GM12878 (cell line): ENCODE measurements at regions not wholly inside any gene's neighbourhood (a gene's known extent, or its start where the extent isn't known, plus 50 kb on each side); places are given as distances from the start of the nearest gene placed in this dataset.

Experiments used
- ATAC-seq: fragments of 200-7000 bp; cut with Tn5 transposase; 3 replicates; pipeline ENCODE4 v1.9.1; 2020; ENCODE audit warnings: mild to moderate bottlenecking, moderate library complexity
- BruUV-seq: library from RNA; stranded (reverse); fragments of 400-500 nt; replicated peaks from 2 replicates; lab custom pipeline; 2021; lab: Mats Ljungman, UMichigan
- CTCF ChIA-PET: fragments of 300-600 bp; sonication (Branson Sonifier 250); formaldehyde crosslinking; extraction: SDS; loops from one replicate; lab custom pipeline; 2021; ENCODE audit warnings: inconsistent platforms; lab: Yijun Ruan, JAX
- POLR2A ChIA-PET: fragments of 350-600 bp; formaldehyde crosslinking; extraction: SDS; loops from one replicate; lab custom pipeline; 2021; ENCODE audit warnings: inconsistent platforms; lab: Charles Lee
- RAD21 ChIA-PET: fragments of 300-600 bp; sonication (Branson Sonifier 250); formaldehyde crosslinking; loops from one replicate; lab custom pipeline; 2023; ENCODE audit warnings: antibody characterized with exemption; ENCODE audit not compliant: unreplicated experiment; lab: Charles Lee
- SMC1A ChIA-PET: fragments of 300-600 bp; sonication (Branson Sonifier 250); formaldehyde crosslinking; loops from one replicate; lab custom pipeline; 2023; ENCODE audit not compliant: unreplicated experiment, uncharacterized antibody; lab: Charles Lee
- DNase-seq: peaks from one replicate; pipeline ENCODE4 v3.0.0-alpha.2; 2011; ENCODE audit warnings: low read depth, low spot score
- FAIRE-seq: peaks from 3 replicates; lab custom pipeline; 2011; peaks lifted over from hg19 to GRCh38; lab: Jason Lieb, UNC
- H2AFZ ChIP-seq: 2 replicates; pipeline ENCODE4 v1.6.0; 2011; ENCODE audit warnings: low read depth, low read length, control low read depth; ENCODE audit not compliant: control insufficient read depth
- H3K27ac ChIP-seq: 2 replicates; pipeline ENCODE4 v1.5.1; 2011; ENCODE audit warnings: control low read depth; ENCODE audit not compliant: control insufficient read depth, insufficient read depth
- H3K27me3 ChIP-seq, 2 experiments: replicated peaks in 1 of 2; 2 replicates each; pipeline versions ENCODE4 v1.6.0 to v1.6.1; 2011; ENCODE audit warnings: low read length in 1 of 2; ENCODE audit not compliant: control insufficient read depth in 2 of 2, insufficient read depth in 2 of 2
- H3K36me3 ChIP-seq, 2 experiments: 2 replicates each; pipeline ENCODE4 v1.5.1; 2011; ENCODE audit warnings: low read length in 1 of 2; ENCODE audit not compliant: control insufficient read depth in 2 of 2, insufficient read depth in 2 of 2
- H3K4me1 ChIP-seq: 2 replicates; pipeline ENCODE4 v1.6.1; 2011; ENCODE audit warnings: mild to moderate bottlenecking, low read length, moderate library complexity, mixed read lengths; ENCODE audit not compliant: control insufficient read depth, insufficient read depth
- H3K4me2 ChIP-seq: 2 replicates; pipeline ENCODE4 v1.6.0; 2011; ENCODE audit warnings: control low read depth; ENCODE audit not compliant: control insufficient read depth, insufficient read depth
- H3K4me3 ChIP-seq: fragments of 200-600 bp; sonication (generic); 2 replicates; pipeline ENCODE4 v1.5.1; 2016
- H3K79me2 ChIP-seq: 2 replicates; pipeline ENCODE4 v1.6.0; 2011; ENCODE audit warnings: low read length; ENCODE audit not compliant: control insufficient read depth, insufficient read depth
- H3K9ac ChIP-seq: 2 replicates; pipeline ENCODE4 v1.8.0; 2011; ENCODE audit warnings: low read length, control low read depth, mixed read lengths; ENCODE audit not compliant: control insufficient read depth, insufficient read depth
- H3K9me3 ChIP-seq: replicated peaks from 3 replicates; pipeline ENCODE4 v1.5.1; 2011; ENCODE audit warnings: mild to moderate bottlenecking, low read length; ENCODE audit not compliant: control insufficient read depth, insufficient read depth
- H4K20me1 ChIP-seq: 2 replicates; pipeline ENCODE4 v1.6.0; 2011; ENCODE audit not compliant: control insufficient read depth, insufficient read depth
- CHD1 ChIP-seq: IDR thresholded peaks from 2 replicates; pipeline ENCODE4 v1.6.1; 2012; ENCODE audit warnings: low read depth, low read length, improper control_type of control experiment
- ETV6 ChIP-seq, 2 experiments: fragments of 450-650 bp in 1 of 2; IDR thresholded peaks in 1 of 2; conservative IDR thresholded peaks in 1 of 2; 2 replicates each; pipeline ENCODE4 v1.6.1; 2014; ENCODE audit warnings: antibody characterized with exemption in 1 of 2, borderline replicate concordance in 1 of 2, low read depth in 1 of 2, mild to moderate bottlenecking in 1 of 2, moderate library complexity in 1 of 2
- FOXK2 ChIP-seq: fragments of 450-650 bp; IDR thresholded peaks from 2 replicates; pipeline ENCODE4 v1.6.1; 2017; ENCODE audit warnings: mild to moderate bottlenecking, moderate library complexity
- FOXM1 ChIP-seq: IDR thresholded peaks from 2 replicates; pipeline ENCODE4 v1.6.1; 2012; ENCODE audit warnings: low read depth, mild to moderate bottlenecking, inconsistent platforms, low read length, moderate library complexity
- JUND ChIP-seq: IDR thresholded peaks from 2 replicates; pipeline ENCODE4 v1.6.1; 2012; ENCODE audit warnings: low read depth, mild to moderate bottlenecking, low read length, improper control_type of control experiment, moderate library complexity
- KDM1A ChIP-seq: fragments of 200-600 bp; sonication (generic); IDR thresholded peaks from 2 replicates; pipeline ENCODE4 v1.6.1; 2016; ENCODE audit warnings: borderline replicate concordance
- KLF5 ChIP-seq: fragments of 450-650 bp; IDR thresholded peaks from 2 replicates; pipeline ENCODE4 v1.6.1; 2014; ENCODE audit warnings: mild to moderate bottlenecking; ENCODE audit not compliant: partially characterized antibody
- MLLT1 ChIP-seq: fragments of 450-650 bp; IDR thresholded peaks from 2 replicates; pipeline ENCODE4 v1.6.1; 2016; ENCODE audit warnings: mild to moderate bottlenecking
- RCOR1 ChIP-seq: conservative IDR thresholded peaks from 2 replicates; pipeline ENCODE4 v1.6.1; 2012; ENCODE audit warnings: low read depth, low read length, improper control_type of control experiment
- SMC3 ChIP-seq: IDR thresholded peaks from 2 replicates; pipeline ENCODE4 v1.6.1; 2011; ENCODE audit warnings: low read length, improper control_type of control experiment, borderline replicate concordance
- SREBF2 ChIP-seq: IDR thresholded peaks from 2 replicates; pipeline ENCODE4 v1.6.1; 2012; ENCODE audit warnings: mild to moderate bottlenecking, low read length
- USF1 ChIP-seq: IDR thresholded peaks from 2 replicates; pipeline ENCODE4 v1.6.1; 2011; ENCODE audit warnings: borderline replicate concordance, low read depth, mild to moderate bottlenecking, moderate library complexity, mixed read lengths, low read length; ENCODE audit not compliant: insufficient read depth; ENCODE audit errors: extremely low read length
- WRNIP1 ChIP-seq: IDR thresholded peaks from 2 replicates; pipeline ENCODE4 v1.6.1; 2011; ENCODE audit warnings: low read depth, low read length, improper control_type of control experiment, borderline replicate concordance
- ZBTB11 ChIP-seq: fragments of 450-650 bp; formaldehyde crosslinking; IDR thresholded peaks from 2 replicates; pipeline ENCODE4 v1.5.0; 2022; ENCODE audit warnings: mild to moderate bottlenecking, missing genetic modification characterization
- ZBTB4 ChIP-seq: fragments of 450-650 bp; formaldehyde crosslinking; IDR thresholded peaks from 2 replicates; pipeline ENCODE4 v1.4.0; 2022; ENCODE audit warnings: mild to moderate bottlenecking, moderate library complexity
- ZNF217 ChIP-seq: fragments of 450-650 bp; IDR thresholded peaks from 2 replicates; pipeline ENCODE4 v1.6.1; 2017; ENCODE audit warnings: antibody characterized with exemption, mild to moderate bottlenecking
- WGBS: methylation state at CpG from one replicate; pipeline ENCODE4 v1.1.6; 2016; ENCODE audit warnings: low lambda C conversion rate; ENCODE audit not compliant: insufficient replicate concordance, insufficient coverage; ENCODE audit errors: missing lambda C conversion rate; 5-methylcytosine and 5-hydroxymethylcytosine counted together
- in situ Hi-C: fragments of 300-500 bp; cut with MboI; formaldehyde crosslinking; loops from 9 replicates; pipeline ENCODE4 v1.14.3; 2018; ENCODE audit warnings: mixed read lengths
- intact Hi-C: fragments of 100-400 bp; cut with micrococcal nuclease; formaldehyde crosslinking; loops from one replicate; pipeline ENCODE4 v1.14.2; 2022; ENCODE audit not compliant: unreplicated experiment

- RAD21 ChIA-PET, result interaction anchor here (1.1 kb wide), 1 partner anchor 8 kb away, joined by 3 read pairs; no protein-coding TSS in a partner anchor
- Histone ChIP-seq H3K36me3 (no peaks in the 10 kb centered on the region), H3K9me3 (no peaks in the 10 kb centered on the region), H4K20me1 (no peaks in the 10 kb centered on the region)
- intact Hi-C loops, result no loop called here
- TF ChIP-seq KDM1A, result no peak
- no peak for TF ChIP-seq RCOR1
- TF ChIP-seq USF1, result no peak
- TF ChIP-seq MLLT1, result no peak
- no peak for TF ChIP-seq WRNIP1
- TF ChIP-seq KLF5, result no peak
- no peak for TF ChIP-seq SREBF2
- no peak for TF ChIP-seq ZBTB4 (CRISPR knock-in tag)
- TF ChIP-seq ZNF217, result no peak
- no peak for TF ChIP-seq JUND
- no peak for TF ChIP-seq ZBTB11 (CRISPR knock-in tag)
- no peak for TF ChIP-seq SMC3
- no peak for TF ChIP-seq FOXK2
- TF ChIP-seq FOXM1, result no peak
- no peak for TF ChIP-seq CHD1
- TF ChIP-seq ETV6 (conservative IDR thresholded peaks at IDR 0.05 in 1 of 2, IDR thresholded peaks at IDR 0.05 in 1 of 2; ENCODE audit: borderline replicate concordance in 1 of 2, low read depth in 1 of 2), result no peak
- TF ChIP-seq, all 136 proteins: peak for 0
- no peaks in the 10 kb centered on the region for H3K79me2 ChIP-seq
- no peak overlapping the region for H3K9ac ChIP-seq
- no peak for FAIRE-seq
- ChIA-PET SMC1A (no interaction called here), POLR2A (no interaction called here), CTCF (interaction anchor here (1.2 kb wide), 1 partner anchor 8 kb away, joined by 9 read pairs; no protein-coding TSS in a partner anchor)
- no peaks in the 10 kb centered on the region for H3K27me3 ChIP-seq
- no peak overlapping the region for H2AFZ ChIP-seq
- ATAC-seq, result no peak
- no peak overlapping the region for H3K27ac ChIP-seq
- no peaks in the 10 kb centered on the region for H3K4me1 ChIP-seq
- H3K4me3 ChIP-seq, result no peak overlapping the region
- in situ Hi-C loops, result no loop called here
- no peak for DNase-seq
- 31% methylated on average over 3 of the region's 3 CpGs for WGBS
- no TSS peak for BruUV-seq
- H3K4me2 ChIP-seq, result no peak overlapping the region
Observed at GRCh38 chr18:61080954-61081528, 252.2 kb upstream of the CDH20 start.
